HEK293 (cell line): ENCODE measurements at regions not wholly inside any gene's neighbourhood (a gene's known extent, or its start where the extent isn't known, plus 50 kb on each side); places are given as distances from the start of the nearest gene placed in this dataset.

Experiments
- CTCF ChIA-PET: fragments of 350-600 bp; formaldehyde crosslinking; extraction: SDS; loops from one replicate; lab custom pipeline; 2021; ENCODE audit warnings: antibody characterized with exemption; lab: Yijun Ruan, JAX
- POLR2A ChIA-PET: fragments of 300-600 bp; formaldehyde crosslinking; extraction: SDS; loops from one replicate; lab custom pipeline; 2020; ENCODE audit warnings: antibody characterized with exemption, inconsistent platforms; lab: Yijun Ruan, JAX
- H3K27ac ChIP-seq: fragments of 200-500 bp; sonication (Bioruptor generic); 2 replicates; pipeline ENCODE4 v1.5.1; 2014; ENCODE audit warnings: low read depth, low read length, control low read depth, inconsistent platforms; ENCODE audit errors: extremely low read depth
- H3K36me3 ChIP-seq, 2 experiments: fragments of 200-500 bp in 1 of 2; sonication (Bioruptor generic) in 1 of 2; 1 replicate in 1 of 2; 2 replicates in 1 of 2; pipeline ENCODE4 v1.5.1; 2014 to 2017; ENCODE audit warnings: inconsistent platforms in 2 of 2, low read length in 2 of 2; ENCODE audit not compliant: control insufficient read depth in 2 of 2, insufficient read depth in 1 of 2
- H3K4me1 ChIP-seq: fragments of 200-500 bp; sonication (Bioruptor generic); 2 replicates; pipeline ENCODE4 v1.5.1; 2014; ENCODE audit warnings: mild to moderate bottlenecking, low read length, inconsistent platforms; ENCODE audit not compliant: control insufficient read depth, insufficient read depth
- H3K4me3 ChIP-seq: 2 replicates; pipeline ENCODE4 v1.5.1; 2011; ENCODE audit warnings: low read depth, mild to moderate bottlenecking, control low read depth, low read length, moderate library complexity
- H3K9me3 ChIP-seq: fragments of 200-500 bp; sonication (Bioruptor generic); 2 replicates; pipeline ENCODE4 v1.5.1; 2014; ENCODE audit warnings: low read depth, low read length, inconsistent platforms; ENCODE audit not compliant: control insufficient read depth, insufficient read depth
- BCL11A ChIP-seq: fragments of 450-650 bp; formaldehyde crosslinking; IDR thresholded peaks from 2 replicates; pipeline ENCODE4 v1.5.1; 2016; ENCODE audit warnings: low read depth, missing biosample characterization, missing genetic modification characterization
- GLI4 ChIP-seq: fragments of 450-650 bp; formaldehyde crosslinking; IDR thresholded peaks from 2 replicates; pipeline ENCODE4 v1.5.1; 2016; ENCODE audit warnings: missing biosample characterization, missing genetic modification characterization
- KLF10 ChIP-seq: fragments of 450-650 bp; IDR thresholded peaks from 2 replicates; pipeline ENCODE4 v1.5.1; 2018; ENCODE audit warnings: missing biosample characterization, mild to moderate bottlenecking, missing genetic modification characterization
- OSR2 ChIP-seq: fragments of 450-650 bp; formaldehyde crosslinking; IDR thresholded peaks from 2 replicates; pipeline ENCODE4 v1.5.1; 2016; ENCODE audit warnings: missing biosample characterization, missing genetic modification characterization
- SP2 ChIP-seq: fragments of 450-650 bp; formaldehyde crosslinking; IDR thresholded peaks from 2 replicates; pipeline ENCODE4 v1.5.1; 2016; ENCODE audit warnings: missing biosample characterization, missing genetic modification characterization
- ZNF174 ChIP-seq: fragments of 450-650 bp; formaldehyde crosslinking; IDR thresholded peaks from 2 replicates; pipeline ENCODE4 v1.5.0; 2017; ENCODE audit warnings: missing biosample characterization, mild to moderate bottlenecking, missing genetic modification characterization
- ZNF776 ChIP-seq: fragments of 450-650 bp; formaldehyde crosslinking; IDR thresholded peaks from 2 replicates; pipeline ENCODE4 v1.5.0; 2017; ENCODE audit warnings: missing biosample characterization, missing genetic modification characterization, borderline replicate concordance
- ZNF830 ChIP-seq: fragments of 450-650 bp; IDR thresholded peaks from 2 replicates; pipeline ENCODE4 v1.5.0; 2018; ENCODE audit warnings: missing biosample characterization, missing genetic modification characterization, low read depth, mild to moderate bottlenecking, moderate library complexity
- TF ChIP-seq, protein P1 (sequence below): fragments of 450-650 bp; formaldehyde crosslinking; conservative IDR thresholded peaks from 2 replicates; pipeline ENCODE4 v1.5.1; 2016; ENCODE audit warnings: low read depth, missing biosample characterization, missing genetic modification characterization
- TF ChIP-seq, protein P2 (sequence below): fragments of 450-650 bp; formaldehyde crosslinking; IDR thresholded peaks from 2 replicates; pipeline ENCODE4 v1.5.1; 2016; ENCODE audit warnings: missing biosample characterization, missing genetic modification characterization
- TF ChIP-seq, protein P3 (sequence below): fragments of 450-650 bp; formaldehyde crosslinking; IDR thresholded peaks from 2 replicates; pipeline ENCODE4 v1.5.1; 2016; ENCODE audit warnings: missing biosample characterization, missing genetic modification characterization
- TF ChIP-seq, protein P4 (sequence below): fragments of 450-650 bp; formaldehyde crosslinking; IDR thresholded peaks from 2 replicates; pipeline ENCODE4 v1.5.1; 2016; ENCODE audit warnings: missing biosample characterization, missing genetic modification characterization

DNA sequence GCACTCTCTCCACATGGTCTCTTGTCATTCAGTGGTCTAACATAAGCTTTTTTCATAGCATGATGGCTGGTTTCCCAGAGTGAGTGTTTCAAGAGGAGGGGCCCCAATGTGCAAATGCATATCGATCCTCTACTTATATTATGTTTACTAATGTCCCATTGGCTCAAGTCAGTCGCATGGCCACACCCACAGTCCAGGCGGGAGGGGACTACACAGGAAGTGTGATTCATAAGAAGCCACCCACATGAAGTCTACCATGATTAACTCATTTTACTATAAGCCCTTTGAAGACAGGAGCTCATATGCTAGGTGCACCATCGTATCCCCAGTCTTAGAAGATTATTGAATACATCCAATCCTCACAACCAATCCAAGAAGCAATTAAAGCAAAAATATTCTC is 89.5 kb upstream of the ISX start (continued):
- TF ChIP-seq, protein P1, sequence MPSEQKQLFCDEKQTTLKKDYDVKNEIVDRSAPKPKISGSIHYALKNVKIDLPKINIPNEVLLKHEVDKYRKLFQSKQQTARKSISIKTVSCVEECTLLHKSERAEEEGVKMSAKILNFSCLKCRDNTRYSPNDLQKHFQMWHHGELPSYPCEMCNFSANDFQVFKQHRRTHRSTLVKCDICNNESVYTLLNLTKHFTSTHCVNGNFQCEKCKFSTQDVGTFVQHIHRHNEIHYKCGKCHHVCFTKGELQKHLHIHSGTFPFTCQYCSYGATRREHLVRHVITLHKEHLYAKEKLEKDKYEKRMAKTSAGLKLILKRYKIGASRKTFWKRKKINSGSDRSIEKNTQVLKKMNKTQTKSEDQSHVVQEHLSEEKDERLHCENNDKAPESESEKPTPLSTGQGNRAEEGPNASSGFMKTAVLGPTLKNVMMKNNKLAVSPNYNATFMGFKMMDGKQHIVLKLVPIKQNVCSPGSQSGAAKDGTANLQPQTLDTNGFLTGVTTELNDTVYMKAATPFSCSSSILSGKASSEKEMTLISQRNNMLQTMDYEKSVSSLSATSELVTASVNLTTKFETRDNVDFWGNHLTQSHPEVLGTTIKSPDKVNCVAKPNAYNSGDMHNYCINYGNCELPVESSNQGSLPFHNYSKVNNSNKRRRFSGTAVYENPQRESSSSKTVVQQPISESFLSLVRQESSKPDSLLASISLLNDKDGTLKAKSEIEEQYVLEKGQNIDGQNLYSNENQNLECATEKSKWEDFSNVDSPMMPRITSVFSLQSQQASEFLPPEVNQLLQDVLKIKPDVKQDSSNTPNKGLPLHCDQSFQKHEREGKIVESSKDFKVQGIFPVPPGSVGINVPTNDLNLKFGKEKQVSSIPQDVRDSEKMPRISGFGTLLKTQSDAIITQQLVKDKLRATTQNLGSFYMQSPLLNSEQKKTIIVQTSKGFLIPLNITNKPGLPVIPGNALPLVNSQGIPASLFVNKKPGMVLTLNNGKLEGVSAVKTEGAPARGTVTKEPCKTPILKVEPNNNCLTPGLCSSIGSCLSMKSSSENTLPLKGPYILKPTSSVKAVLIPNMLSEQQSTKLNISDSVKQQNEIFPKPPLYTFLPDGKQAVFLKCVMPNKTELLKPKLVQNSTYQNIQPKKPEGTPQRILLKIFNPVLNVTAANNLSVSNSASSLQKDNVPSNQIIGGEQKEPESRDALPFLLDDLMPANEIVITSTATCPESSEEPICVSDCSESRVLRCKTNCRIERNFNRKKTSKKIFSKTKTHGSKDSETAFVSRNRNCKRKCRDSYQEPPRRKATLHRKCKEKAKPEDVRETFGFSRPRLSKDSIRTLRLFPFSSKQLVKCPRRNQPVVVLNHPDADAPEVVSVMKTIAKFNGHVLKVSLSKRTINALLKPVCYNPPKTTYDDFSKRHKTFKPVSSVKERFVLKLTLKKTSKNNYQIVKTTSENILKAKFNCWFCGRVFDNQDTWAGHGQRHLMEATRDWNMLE (tag by site-specific recombination), result no peak
- no peak for TF ChIP-seq ZNF174 (tag by site-specific recombination)
- TF ChIP-seq BCL11A, result no peak
- TF ChIP-seq ZNF776, result no peak
- TF ChIP-seq, protein P2, sequence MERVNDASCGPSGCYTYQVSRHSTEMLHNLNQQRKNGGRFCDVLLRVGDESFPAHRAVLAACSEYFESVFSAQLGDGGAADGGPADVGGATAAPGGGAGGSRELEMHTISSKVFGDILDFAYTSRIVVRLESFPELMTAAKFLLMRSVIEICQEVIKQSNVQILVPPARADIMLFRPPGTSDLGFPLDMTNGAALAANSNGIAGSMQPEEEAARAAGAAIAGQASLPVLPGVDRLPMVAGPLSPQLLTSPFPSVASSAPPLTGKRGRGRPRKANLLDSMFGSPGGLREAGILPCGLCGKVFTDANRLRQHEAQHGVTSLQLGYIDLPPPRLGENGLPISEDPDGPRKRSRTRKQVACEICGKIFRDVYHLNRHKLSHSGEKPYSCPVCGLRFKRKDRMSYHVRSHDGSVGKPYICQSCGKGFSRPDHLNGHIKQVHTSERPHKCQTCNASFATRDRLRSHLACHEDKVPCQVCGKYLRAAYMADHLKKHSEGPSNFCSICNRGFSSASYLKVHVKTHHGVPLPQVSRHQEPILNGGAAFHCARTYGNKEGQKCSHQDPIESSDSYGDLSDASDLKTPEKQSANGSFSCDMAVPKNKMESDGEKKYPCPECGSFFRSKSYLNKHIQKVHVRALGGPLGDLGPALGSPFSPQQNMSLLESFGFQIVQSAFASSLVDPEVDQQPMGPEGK (tag by site-specific recombination), result no peak
- TF ChIP-seq, protein P3, sequence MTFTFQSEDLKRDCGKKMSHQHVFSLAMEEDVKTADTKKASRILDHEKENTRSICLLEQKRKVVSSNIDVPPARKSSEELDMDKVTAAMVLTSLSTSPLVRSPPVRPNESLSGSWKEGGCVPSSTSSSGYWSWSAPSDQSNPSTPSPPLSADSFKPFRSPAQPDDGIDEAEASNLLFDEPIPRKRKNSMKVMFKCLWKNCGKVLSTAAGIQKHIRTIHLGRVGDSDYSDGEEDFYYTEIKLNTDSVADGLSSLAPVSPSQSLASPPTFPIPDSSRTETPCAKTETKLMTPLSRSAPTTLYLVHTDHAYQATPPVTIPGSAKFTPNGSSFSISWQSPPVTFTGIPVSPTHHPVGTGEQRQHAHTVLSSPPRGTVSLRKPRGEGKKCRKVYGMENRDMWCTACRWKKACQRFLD, result no peak
- no peak for TF ChIP-seq SP2 (tag by site-specific recombination)
- no peak for TF ChIP-seq KLF10 (tag by site-specific recombination)
- TF ChIP-seq GLI4 (tag by site-specific recombination), result no peak
- TF ChIP-seq, protein P4, sequence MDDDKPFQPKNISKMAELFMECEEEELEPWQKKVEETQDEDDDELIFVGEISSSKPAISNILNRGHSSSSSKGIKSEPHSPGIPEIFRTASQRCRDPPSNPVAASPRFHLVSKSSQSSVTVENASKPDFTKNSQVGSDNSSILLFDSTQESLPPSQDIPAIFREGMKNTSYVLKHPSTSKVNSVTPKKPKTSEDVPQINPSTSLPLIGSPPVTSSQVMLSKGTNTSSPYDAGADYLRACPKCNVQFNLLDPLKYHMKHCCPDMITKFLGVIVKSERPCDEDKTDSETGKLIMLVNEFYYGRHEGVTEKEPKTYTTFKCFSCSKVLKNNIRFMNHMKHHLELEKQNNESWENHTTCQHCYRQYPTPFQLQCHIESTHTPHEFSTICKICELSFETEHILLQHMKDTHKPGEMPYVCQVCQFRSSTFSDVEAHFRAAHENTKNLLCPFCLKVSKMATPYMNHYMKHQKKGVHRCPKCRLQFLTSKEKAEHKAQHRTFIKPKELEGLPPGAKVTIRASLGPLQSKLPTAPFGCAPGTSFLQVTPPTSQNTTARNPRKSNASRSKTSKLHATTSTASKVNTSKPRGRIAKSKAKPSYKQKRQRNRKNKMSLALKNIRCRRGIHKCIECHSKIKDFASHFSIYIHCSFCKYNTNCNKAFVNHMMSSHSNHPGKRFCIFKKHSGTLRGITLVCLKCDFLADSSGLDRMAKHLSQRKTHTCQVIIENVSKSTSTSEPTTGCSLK (tag by site-specific recombination), result no peak

DNA sequence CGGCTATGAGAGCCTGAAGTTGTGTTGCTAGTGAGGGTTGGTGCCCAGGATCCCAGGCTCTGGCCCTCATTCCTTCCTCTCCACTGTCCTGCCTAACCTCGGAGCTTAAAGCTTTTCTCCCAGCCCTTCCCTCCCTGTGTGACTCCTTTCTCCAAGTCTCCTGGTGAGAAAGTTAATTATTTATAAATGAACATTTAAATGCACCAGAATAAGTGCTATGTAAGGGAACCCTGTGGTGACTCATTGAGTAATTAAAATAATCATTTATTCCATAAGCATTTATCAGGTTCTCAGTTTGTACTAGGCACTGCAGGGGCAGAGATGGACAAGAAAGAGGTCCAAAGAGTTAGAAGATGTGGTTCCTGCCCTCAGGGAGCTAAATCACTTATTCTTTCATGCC is 89.1 kb upstream of the ISX start:
- Histone ChIP-seq H3K36me3 (no peaks in the 10 kb centered on the region), H3K4me3 (no peak overlapping the region), H3K9me3 (no peaks in the 10 kb centered on the region), H3K27ac (no peak overlapping the region), H3K4me1 (no peaks in the 10 kb centered on the region)
- ChIA-PET CTCF (interaction anchor here (0.7 to 1.1 kb wide), 3 partner anchors 164 to 501 kb away, joined by 3 to 4 read pairs (median 3); no protein-coding TSS in a partner anchor), POLR2A (no interaction called here)
- TF ChIP-seq, protein P4 (tag by site-specific recombination), result no peak
- TF ChIP-seq ZNF830, result no peak
- TF ChIP-seq OSR2 (tag by site-specific recombination), result no peak
